GM20000 (cell line): ENCODE measurements at regions not wholly inside any gene's neighbourhood (a gene's known extent, or its start where the extent isn't known, plus 50 kb on each side); places are given as distances from the start of the nearest gene placed in this dataset.

Experiments
- DNase-seq: peaks from one replicate; pipeline ENCODE4 v3.0.0; 2012; ENCODE audit warnings: low spot score
- CTCF ChIP-seq: IDR thresholded peaks from 2 replicates; pipeline ENCODE4 v1.5.1; 2012; ENCODE audit warnings: mild to moderate bottlenecking, control low read depth; ENCODE audit errors: extremely low read depth, missing control alignments

DNA sequence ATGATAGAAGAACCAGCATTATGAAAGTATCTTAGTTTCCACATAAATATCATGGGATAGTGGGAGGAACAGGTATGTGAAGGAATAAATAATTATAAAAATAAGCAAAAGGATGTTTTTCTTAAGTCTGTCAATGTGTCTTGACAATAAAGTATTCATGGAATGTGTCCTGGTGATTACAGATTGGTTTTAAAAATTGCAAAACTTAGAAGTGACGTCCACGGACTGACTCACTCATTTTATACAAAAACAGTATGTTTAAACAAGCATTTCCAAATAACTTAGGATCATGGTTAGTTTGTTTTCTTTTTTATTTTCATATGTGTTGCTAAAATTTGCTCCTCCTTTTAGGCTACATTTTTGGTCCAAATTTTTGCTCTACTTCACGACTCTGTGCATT is 687.0 kb upstream of the NECTIN3 start:
- no peak for DNase-seq
- no peak for TF ChIP-seq CTCF

DNA sequence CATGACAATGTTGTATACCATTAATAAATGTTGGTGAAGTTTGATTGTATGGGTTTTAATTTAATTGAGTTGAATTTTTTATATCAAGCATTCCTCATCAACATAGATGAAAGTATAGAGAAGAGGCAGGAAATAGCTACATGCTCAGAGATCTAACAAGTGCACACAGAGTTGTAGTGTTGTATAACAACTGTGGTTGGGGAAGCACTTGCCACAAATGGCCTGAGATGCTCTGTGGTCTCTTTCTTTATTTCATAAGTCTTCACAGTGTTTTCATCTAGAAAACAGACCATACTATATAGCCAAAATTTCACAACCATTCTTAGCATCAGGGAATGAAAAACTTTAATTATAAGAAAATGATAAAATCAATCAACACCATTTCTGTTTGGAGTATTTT is 682.6 kb upstream of the NECTIN3 start:
- TF ChIP-seq CTCF = no peak
- DNase-seq = no peak

GRCh38 chr3:110390372-110390771 is 681.2 kb upstream of the NECTIN3 start:
- DNase-seq = no peak
- TF ChIP-seq CTCF = no peak

GRCh38 chr3:110391042-110391441 is 680.6 kb upstream of the NECTIN3 start:
- no peak for DNase-seq
- TF ChIP-seq CTCF = no peak

DNA sequence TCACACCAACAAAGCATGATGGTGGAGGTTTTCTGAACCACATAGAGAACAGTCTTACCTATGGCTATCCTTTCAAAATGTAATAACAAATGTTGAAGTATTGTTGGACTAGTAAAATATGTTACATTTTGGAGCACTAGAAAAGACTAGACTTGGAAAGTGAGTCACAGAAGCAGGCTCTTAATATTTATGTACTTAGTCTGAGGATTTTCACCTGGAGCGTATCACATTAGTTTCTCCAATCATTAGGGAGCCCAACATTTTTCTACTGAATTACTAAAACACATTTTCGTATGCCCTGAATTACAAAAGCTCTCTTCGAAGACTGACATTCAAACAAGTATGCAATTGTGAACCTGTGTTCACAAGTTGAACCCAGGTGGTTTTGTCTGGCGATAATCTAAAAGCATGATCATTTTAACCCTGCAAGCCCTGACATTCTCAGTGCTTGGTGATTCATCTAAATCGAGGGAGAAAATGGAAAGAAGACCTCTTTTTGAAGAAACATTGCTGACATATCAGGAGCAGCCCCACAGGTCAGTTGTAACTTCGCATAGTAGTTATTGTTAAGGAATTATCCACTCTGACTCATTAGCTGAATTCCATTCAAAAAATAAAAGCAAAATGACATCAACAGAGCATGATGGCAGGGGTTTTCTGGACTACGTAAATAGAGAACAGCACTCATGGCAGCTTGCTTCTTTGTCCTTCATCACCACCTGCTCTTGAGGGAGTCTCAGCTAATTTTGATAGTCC is 679.8 kb upstream of the NECTIN3 start:
- no peak for TF ChIP-seq CTCF
- no peak for DNase-seq

DNA sequence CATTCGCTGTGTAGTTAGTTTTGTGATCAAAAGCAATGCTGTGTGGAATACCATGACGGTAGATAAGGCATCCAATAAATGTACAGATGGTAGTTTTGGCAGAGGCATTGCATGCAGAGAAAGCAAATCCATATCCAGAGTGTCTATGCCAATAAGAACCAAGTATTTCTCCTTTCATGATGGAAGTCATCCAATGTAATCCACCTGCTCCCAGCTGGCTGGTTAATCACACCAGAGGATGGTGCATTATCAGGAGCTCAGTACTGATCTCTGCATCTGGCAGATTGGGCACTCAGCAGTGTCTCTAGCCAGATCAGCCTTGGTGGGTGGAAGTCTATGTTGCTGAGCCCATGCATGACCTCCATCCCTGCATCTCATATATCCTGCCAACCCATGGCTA is 677.7 kb upstream of the NECTIN3 start:
- TF ChIP-seq CTCF = no peak
- no peak for DNase-seq

DNA sequence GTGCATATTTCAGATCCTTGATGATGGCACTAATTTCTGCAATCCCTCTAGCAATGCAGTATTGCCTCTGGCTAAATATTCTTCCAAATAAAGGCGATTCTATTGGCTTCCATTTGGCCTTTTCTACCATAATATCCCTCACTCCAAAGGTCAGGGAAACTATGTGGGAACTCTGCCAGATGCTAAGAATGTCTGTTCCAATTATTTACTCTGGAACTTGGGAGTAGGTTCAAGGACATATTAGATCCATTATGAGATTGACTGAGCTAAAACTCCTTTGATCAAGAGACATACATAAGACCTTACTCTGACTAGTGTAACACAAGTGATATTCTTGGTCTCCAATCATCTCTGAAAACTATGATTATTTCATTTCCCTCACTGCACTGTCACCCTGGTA is 674.5 kb upstream of the NECTIN3 start:
- no peak for TF ChIP-seq CTCF

More for the DNA sequence above, 674.5 kb upstream of the NECTIN3 start:
- DNase-seq = no peak
